KMS-11 (cell line): ENCODE measurements at regions not wholly inside any gene's neighbourhood (a gene's known extent, or its start where the extent isn't known, plus 50 kb on each side); places are given as distances from the start of the nearest gene placed in this dataset.

Experiments
- H2AFZ ChIP-seq: fragments of 200-600 bp; sonication (generic); 2 replicates; pipeline ENCODE4 v1.6.1; 2016; ENCODE audit warnings: antibody characterized with exemption, mixed run types, low read depth
- H3K27ac ChIP-seq: fragments of 200-600 bp; sonication (generic); 2 replicates; pipeline ENCODE4 v1.6.1; 2016; ENCODE audit warnings: mild to moderate bottlenecking, mixed run types
- H3K27me3 ChIP-seq: fragments of 200-600 bp; sonication (generic); 2 replicates; pipeline ENCODE4 v1.6.1; 2017; ENCODE audit warnings: mild to moderate bottlenecking, low read depth, mixed run types, moderate library complexity; ENCODE audit not compliant: insufficient read depth
- H3K36me3 ChIP-seq: fragments of 200-600 bp; sonication (generic); 2 replicates; pipeline ENCODE4 v1.6.1; 2017; ENCODE audit warnings: mild to moderate bottlenecking, mixed run types; ENCODE audit not compliant: insufficient read depth
- H3K4me1 ChIP-seq: fragments of 200-600 bp; sonication (generic); 2 replicates; pipeline ENCODE4 v1.6.1; 2016; ENCODE audit warnings: mild to moderate bottlenecking, low read depth, mixed run types; ENCODE audit not compliant: poor library complexity, severe bottlenecking
- H3K4me2 ChIP-seq: fragments of 200-600 bp; sonication (generic); 2 replicates; pipeline ENCODE4 v1.7.0; 2016; ENCODE audit warnings: mild to moderate bottlenecking, mixed run types
- H3K4me3 ChIP-seq: fragments of 200-600 bp; sonication (generic); IDR thresholded peaks from 2 replicates; pipeline ENCODE4 v1.6.1; 2017; ENCODE audit warnings: low read depth, low read length, mixed read lengths; ENCODE audit not compliant: insufficient read depth
- H3K79me2 ChIP-seq: fragments of 200-600 bp; sonication (generic); 2 replicates; pipeline ENCODE4 v1.6.1; 2016; ENCODE audit warnings: low read depth, mixed run types; ENCODE audit not compliant: insufficient read depth
- H3K9ac ChIP-seq: fragments of 200-600 bp; sonication (generic); 2 replicates; pipeline ENCODE4 v1.6.1; 2016; ENCODE audit warnings: mild to moderate bottlenecking, mixed run types
- H4K20me1 ChIP-seq: fragments of 200-600 bp; sonication (generic); 2 replicates; pipeline ENCODE4 v1.6.1; 2016; ENCODE audit warnings: mild to moderate bottlenecking, mixed run types; ENCODE audit not compliant: insufficient read depth
- TF ChIP-seq, protein P1 (sequence below): fragments of 200-600 bp; sonication (generic); conservative IDR thresholded peaks from 2 replicates; pipeline ENCODE4 v1.6.1; 2017; ENCODE audit warnings: low read depth, mild to moderate bottlenecking, antibody characterized with exemption, low read length, moderate library complexity, mixed read lengths

- TF ChIP-seq, protein P1, sequence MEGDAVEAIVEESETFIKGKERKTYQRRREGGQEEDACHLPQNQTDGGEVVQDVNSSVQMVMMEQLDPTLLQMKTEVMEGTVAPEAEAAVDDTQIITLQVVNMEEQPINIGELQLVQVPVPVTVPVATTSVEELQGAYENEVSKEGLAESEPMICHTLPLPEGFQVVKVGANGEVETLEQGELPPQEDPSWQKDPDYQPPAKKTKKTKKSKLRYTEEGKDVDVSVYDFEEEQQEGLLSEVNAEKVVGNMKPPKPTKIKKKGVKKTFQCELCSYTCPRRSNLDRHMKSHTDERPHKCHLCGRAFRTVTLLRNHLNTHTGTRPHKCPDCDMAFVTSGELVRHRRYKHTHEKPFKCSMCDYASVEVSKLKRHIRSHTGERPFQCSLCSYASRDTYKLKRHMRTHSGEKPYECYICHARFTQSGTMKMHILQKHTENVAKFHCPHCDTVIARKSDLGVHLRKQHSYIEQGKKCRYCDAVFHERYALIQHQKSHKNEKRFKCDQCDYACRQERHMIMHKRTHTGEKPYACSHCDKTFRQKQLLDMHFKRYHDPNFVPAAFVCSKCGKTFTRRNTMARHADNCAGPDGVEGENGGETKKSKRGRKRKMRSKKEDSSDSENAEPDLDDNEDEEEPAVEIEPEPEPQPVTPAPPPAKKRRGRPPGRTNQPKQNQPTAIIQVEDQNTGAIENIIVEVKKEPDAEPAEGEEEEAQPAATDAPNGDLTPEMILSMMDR, result no peak
- no peaks in the 10 kb centered on the region for H3K79me2 ChIP-seq
- no peak overlapping the region for H3K27ac ChIP-seq
- H3K27me3 ChIP-seq, result no peaks in the 10 kb centered on the region
- H3K4me3 ChIP-seq, result no peak overlapping the region
- no peak overlapping the region for H3K4me2 ChIP-seq
- no peaks in the 10 kb centered on the region for H3K36me3 ChIP-seq
- no peaks in the 10 kb centered on the region for H4K20me1 ChIP-seq
- H3K4me1 ChIP-seq, result no peaks in the 10 kb centered on the region
- H3K9ac ChIP-seq, result no peak overlapping the region
- no peak overlapping the region for H2AFZ ChIP-seq
These were observed 119.4 kb downstream of the MRPS6 start for GRCh38 chr21:34192646-34193285.

GRCh38 chr21:34195335-34195734 lies 122.0 kb downstream of the MRPS6 start:
- Histone ChIP-seq H3K27me3 (no peaks in the 10 kb centered on the region), H3K4me2 (no peak overlapping the region), H3K4me3 (no peak overlapping the region), H3K4me1 (no peaks in the 10 kb centered on the region), H3K36me3 (no peaks in the 10 kb centered on the region), H4K20me1 (no peaks in the 10 kb centered on the region), H3K9ac (no peak overlapping the region), H2AFZ (no peak overlapping the region), H3K27ac (no peak overlapping the region), H3K79me2 (no peaks in the 10 kb centered on the region)
- TF ChIP-seq, protein P1, result no peak

- Histone ChIP-seq H3K27me3 (no peaks in the 10 kb centered on the region), H3K9ac (no peak overlapping the region), H3K79me2 (no peaks in the 10 kb centered on the region), H4K20me1 (no peaks in the 10 kb centered on the region), H3K4me2 (no peak overlapping the region), H3K4me3 (no peak overlapping the region), H3K27ac (no peak overlapping the region), H2AFZ (no peak overlapping the region), H3K4me1 (no peaks in the 10 kb centered on the region), H3K36me3 (no peaks in the 10 kb centered on the region)
- TF ChIP-seq, protein P1, result no peak
These were observed 123.6 kb downstream of the MRPS6 start for GRCh38 chr21:34196996-34197395.

- Histone ChIP-seq H3K27me3 (no peaks in the 10 kb centered on the region), H2AFZ (no peak overlapping the region), H3K4me1 (no peaks in the 10 kb centered on the region), H3K79me2 (no peaks in the 10 kb centered on the region), H3K27ac (no peak overlapping the region), H3K9ac (no peak overlapping the region), H4K20me1 (no peaks in the 10 kb centered on the region), H3K4me3 (no peak overlapping the region), H3K36me3 (no peaks in the 10 kb centered on the region), H3K4me2 (no peak overlapping the region)
- TF ChIP-seq, protein P1, result no peak
These were observed 124.2 kb downstream of the MRPS6 start for GRCh38 chr21:34197561-34197960.
